ENCODE measurements at regions not wholly inside any gene's neighbourhood (a gene's known extent, or its start where the extent isn't known, plus 50 kb on each side); places are given as distances from the start of the nearest gene placed in this dataset.
A peak's percentile ranks its signal among the peaks of the same experiment; 100 is the strongest.

GRCh38 chr13:34570698-34571353, 371.2 kb upstream of the NBEA start:
- H3K79me1 ChIP-seq (ENCODE audit: low read depth, low read length) = no peaks in the 10 kb centered on the region
- H3K4ac ChIP-seq (ENCODE audit: low read length) = no peak overlapping the region
- no peak overlapping the region for H3K4me3 ChIP-seq (ENCODE audit: low read length in 2 of 2)
- no peak overlapping the region for H2BK15ac ChIP-seq (ENCODE audit: low read length)
- H2BK5ac ChIP-seq (ENCODE audit: low read length) = no peak overlapping the region
- peak; percentile 12 for DNase-seq (ENCODE audit: low spot score)
- no peak overlapping the region for H2AFZ ChIP-seq (ENCODE audit: low read length)
- no peak overlapping the region for H3K23ac ChIP-seq (ENCODE audit: low read depth, low read length, poor library complexity)
- WGBS, 2 donors (ENCODE audit: extremely low coverage in 2 of 2, insufficient read length in 2 of 2, insufficient replicate concordance in 1 of 2) = no CpG with 5 or more reads among the region's 5 CpGs
- H3K27me3 ChIP-seq (ENCODE audit: control insufficient read depth in 3 of 3, insufficient read depth in 3 of 3, low read depth in 1 of 3, low read length in 3 of 3) = no peaks in the 10 kb centered on the region
- H3K9me3 ChIP-seq (replicated peaks in 1 of 2; ENCODE audit: control insufficient read depth in 2 of 2, insufficient read depth in 1 of 2, low read depth in 1 of 2, low read length in 2 of 2) = no peaks in the 10 kb centered on the region
- no peak overlapping the region for H3K4me2 ChIP-seq (ENCODE audit: insufficient read depth, low read length, poor library complexity, severe bottlenecking)
- H3K36me3 ChIP-seq (replicated peaks in 1 of 2; ENCODE audit: control insufficient read depth in 2 of 2, insufficient read depth in 2 of 2, low read length in 2 of 2) = no peaks in the 10 kb centered on the region
- H2BK12ac ChIP-seq (ENCODE audit: low read length) = no peak overlapping the region
- peak overlapping the region; percentile 55 for H3K27ac ChIP-seq (replicated peaks; ENCODE audit: low read length)
- no peak overlapping the region for H2BK120ac ChIP-seq (ENCODE audit: low read depth, low read length)
- no peak overlapping the region for H4K91ac ChIP-seq (ENCODE audit: low read depth, low read length, poor library complexity)
- H2AK5ac ChIP-seq (ENCODE audit: low read depth, low read length) = no peak overlapping the region
- H3K14ac ChIP-seq (ENCODE audit: low read length) = no peak overlapping the region
- H3K4me1 ChIP-seq (ENCODE audit: control insufficient read depth in 2 of 2, insufficient read depth in 1 of 2, low read depth in 1 of 2, low read length in 2 of 2) = peaks cover 0 to 3% of the 10 kb centered on the region in 2 donors
- no peak overlapping the region for H4K8ac ChIP-seq (ENCODE audit: low read depth, low read length)
- no peak overlapping the region for H3K9ac ChIP-seq (ENCODE audit: low read depth, low read length, poor library complexity)
- H3K18ac ChIP-seq (ENCODE audit: low read length) = no peak overlapping the region

- Histone ChIP-seq H3K36me3 (replicated peaks in 1 of 2; ENCODE audit: control insufficient read depth in 2 of 2, insufficient read depth in 2 of 2, low read length in 2 of 2) (no peaks in the 10 kb centered on the region), H2BK15ac (ENCODE audit: low read length) (no peak overlapping the region), H2BK12ac (ENCODE audit: low read length) (no peak overlapping the region), H2BK5ac (ENCODE audit: low read length) (no peak overlapping the region), H3K18ac (ENCODE audit: low read length) (no peak overlapping the region), H2BK120ac (ENCODE audit: low read depth, low read length) (no peak overlapping the region), H3K4me1 (ENCODE audit: control insufficient read depth in 2 of 2, insufficient read depth in 1 of 2, low read depth in 1 of 2, low read length in 2 of 2) (peaks cover 0 to 3% of the 10 kb centered on the region in 2 donors), H3K14ac (ENCODE audit: low read length) (no peak overlapping the region), H2AFZ (ENCODE audit: low read length) (no peak overlapping the region), H3K79me1 (ENCODE audit: low read depth, low read length) (no peaks in the 10 kb centered on the region), H2AK5ac (ENCODE audit: low read depth, low read length) (no peak overlapping the region), H3K9ac (ENCODE audit: low read depth, low read length, poor library complexity) (no peak overlapping the region), H3K4me2 (ENCODE audit: insufficient read depth, low read length, poor library complexity, severe bottlenecking) (no peak overlapping the region), H3K4me3 (ENCODE audit: low read length in 2 of 2) (no peak overlapping the region), H3K27me3 (ENCODE audit: control insufficient read depth in 3 of 3, insufficient read depth in 3 of 3, low read depth in 1 of 3, low read length in 3 of 3) (no peaks in the 10 kb centered on the region), H3K23ac (ENCODE audit: low read depth, low read length, poor library complexity) (no peak overlapping the region), H3K4ac (ENCODE audit: low read length) (no peak overlapping the region), H4K8ac (ENCODE audit: low read depth, low read length) (no peak overlapping the region), H3K27ac (replicated peaks; ENCODE audit: low read length) (no peak overlapping the region), H4K91ac (ENCODE audit: low read depth, low read length, poor library complexity) (no peak overlapping the region), H3K9me3 (replicated peaks in 1 of 2; ENCODE audit: control insufficient read depth in 2 of 2, insufficient read depth in 1 of 2, low read depth in 1 of 2, low read length in 2 of 2) (no peaks in the 10 kb centered on the region)
- DNase-seq (ENCODE audit: low spot score) = no peak
- WGBS, 2 donors (ENCODE audit: extremely low coverage in 2 of 2, insufficient read length in 2 of 2, insufficient replicate concordance in 1 of 2) = no CpG with 5 or more reads among the region's 6 CpGs
Observed at GRCh38 chr13:34571716-34572115, 370.4 kb upstream of the NBEA start.

- Histone ChIP-seq H3K4ac (ENCODE audit: low read length) (no peak overlapping the region), H3K4me3 (ENCODE audit: low read length in 2 of 2) (no peak overlapping the region), H3K4me1 (ENCODE audit: control insufficient read depth in 2 of 2, insufficient read depth in 1 of 2, low read depth in 1 of 2, low read length in 2 of 2) (no peaks in the 10 kb centered on the region), H3K36me3 (replicated peaks in 1 of 2; ENCODE audit: control insufficient read depth in 2 of 2, insufficient read depth in 2 of 2, low read length in 2 of 2) (no peaks in the 10 kb centered on the region), H3K18ac (ENCODE audit: low read length) (no peak overlapping the region), H3K27me3 (ENCODE audit: control insufficient read depth in 3 of 3, insufficient read depth in 3 of 3, low read depth in 1 of 3, low read length in 3 of 3) (no peaks in the 10 kb centered on the region), H3K14ac (ENCODE audit: low read length) (no peak overlapping the region), H2BK15ac (ENCODE audit: low read length) (no peak overlapping the region), H2BK5ac (ENCODE audit: low read length) (no peak overlapping the region), H4K91ac (ENCODE audit: low read depth, low read length, poor library complexity) (no peak overlapping the region), H4K8ac (ENCODE audit: low read depth, low read length) (no peak overlapping the region), H3K27ac (replicated peaks; ENCODE audit: low read length) (no peak overlapping the region), H2BK12ac (ENCODE audit: low read length) (no peak overlapping the region), H2AFZ (ENCODE audit: low read length) (no peak overlapping the region), H3K79me1 (ENCODE audit: low read depth, low read length) (no peaks in the 10 kb centered on the region), H3K9ac (ENCODE audit: low read depth, low read length, poor library complexity) (no peak overlapping the region), H2AK5ac (ENCODE audit: low read depth, low read length) (no peak overlapping the region), H3K9me3 (replicated peaks in 1 of 2; ENCODE audit: control insufficient read depth in 2 of 2, insufficient read depth in 1 of 2, low read depth in 1 of 2, low read length in 2 of 2) (no peaks in the 10 kb centered on the region), H3K4me2 (ENCODE audit: insufficient read depth, low read length, poor library complexity, severe bottlenecking) (no peak overlapping the region), H2BK120ac (ENCODE audit: low read depth, low read length) (no peak overlapping the region), H3K23ac (ENCODE audit: low read depth, low read length, poor library complexity) (no peak overlapping the region)
- WGBS, 2 donors (ENCODE audit: extremely low coverage in 2 of 2, insufficient read length in 2 of 2, insufficient replicate concordance in 1 of 2) = no CpG with 5 or more reads among the region's 1 CpG
- no peak for DNase-seq (ENCODE audit: low spot score)
Observed at GRCh38 chr13:34577051-34577450, 365.0 kb upstream of the NBEA start.

GRCh38 chr13:34578471-34578870, 363.6 kb upstream of the NBEA start:
- no peaks in the 10 kb centered on the region for H3K9me3 ChIP-seq (replicated peaks in 1 of 2; ENCODE audit: control insufficient read depth in 2 of 2, insufficient read depth in 1 of 2, low read depth in 1 of 2, low read length in 2 of 2)
- no peak overlapping the region for H3K4me3 ChIP-seq (ENCODE audit: low read length in 2 of 2)
- H4K8ac ChIP-seq (ENCODE audit: low read depth, low read length) = no peak overlapping the region
- H3K14ac ChIP-seq (ENCODE audit: low read length) = no peak overlapping the region
- H3K27ac ChIP-seq (replicated peaks; ENCODE audit: low read length) = no peak overlapping the region
- no peak overlapping the region for H3K4ac ChIP-seq (ENCODE audit: low read length)
- no CpG with 5 or more reads among the region's 1 CpG for WGBS, 2 donors (ENCODE audit: extremely low coverage in 2 of 2, insufficient read length in 2 of 2, insufficient replicate concordance in 1 of 2)
- no peaks in the 10 kb centered on the region for H3K36me3 ChIP-seq (replicated peaks in 1 of 2; ENCODE audit: control insufficient read depth in 2 of 2, insufficient read depth in 2 of 2, low read length in 2 of 2)
- H3K18ac ChIP-seq (ENCODE audit: low read length) = no peak overlapping the region
- no peak overlapping the region for H2BK5ac ChIP-seq (ENCODE audit: low read length)
- H3K23ac ChIP-seq (ENCODE audit: low read depth, low read length, poor library complexity) = no peak overlapping the region
- H3K27me3 ChIP-seq (ENCODE audit: control insufficient read depth in 3 of 3, insufficient read depth in 3 of 3, low read depth in 1 of 3, low read length in 3 of 3) = no peaks in the 10 kb centered on the region
- no peak overlapping the region for H4K91ac ChIP-seq (ENCODE audit: low read depth, low read length, poor library complexity)
- H3K4me2 ChIP-seq (ENCODE audit: insufficient read depth, low read length, poor library complexity, severe bottlenecking) = no peak overlapping the region
- H2BK120ac ChIP-seq (ENCODE audit: low read depth, low read length) = no peak overlapping the region
- no peak overlapping the region for H2AFZ ChIP-seq (ENCODE audit: low read length)
- no peak for DNase-seq (ENCODE audit: low spot score)
- no peak overlapping the region for H2BK15ac ChIP-seq (ENCODE audit: low read length)
- H3K79me1 ChIP-seq (ENCODE audit: low read depth, low read length) = no peaks in the 10 kb centered on the region
- no peak overlapping the region for H2AK5ac ChIP-seq (ENCODE audit: low read depth, low read length)
- no peaks in the 10 kb centered on the region for H3K4me1 ChIP-seq (ENCODE audit: control insufficient read depth in 2 of 2, insufficient read depth in 1 of 2, low read depth in 1 of 2, low read length in 2 of 2)
- no peak overlapping the region for H2BK12ac ChIP-seq (ENCODE audit: low read length)
- H3K9ac ChIP-seq (ENCODE audit: low read depth, low read length, poor library complexity) = no peak overlapping the region

Data from neuronal stem cell (in vitro differentiated cells).